HuH-7.5 (cell line): ENCODE measurements at regions not wholly inside any gene's neighbourhood (a gene's known extent, or its start where the extent isn't known, plus 50 kb on each side); places are given as distances from the start of the nearest gene placed in this dataset.

ENCODE experiments used
- DNase-seq: peaks from one replicate; pipeline ENCODE4 v3.0.0; 2011; ENCODE audit warnings: low spot score

DNA sequence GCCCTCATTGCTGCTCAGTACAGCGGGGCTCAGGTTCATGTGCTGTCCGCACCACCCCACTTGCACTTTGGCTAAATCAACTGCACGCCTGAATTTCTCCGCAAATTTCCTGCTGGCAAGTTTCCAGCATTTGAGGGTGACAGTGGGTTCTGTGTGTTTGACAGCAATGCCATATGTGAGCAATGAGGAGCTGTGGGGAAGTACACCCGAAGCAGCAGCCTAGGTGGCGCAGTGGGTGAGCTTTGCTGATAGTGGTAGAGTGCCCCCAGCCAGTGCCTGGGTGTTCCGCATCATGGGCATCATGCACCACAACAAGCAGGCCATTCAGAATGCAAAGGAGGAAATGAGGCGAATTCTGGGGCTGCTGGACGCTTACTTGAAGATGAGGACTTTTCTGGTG, 103.9 kb upstream of the POT1 start:
- no peak for DNase-seq

- DNase-seq: no peak
Measured at GRCh38 chr7:125032943-125033342, 103.3 kb upstream of the POT1 start.

GRCh38 chr7:125030756-125031387, 101.2 kb upstream of the POT1 start:
- DNase-seq: no peak

DNA sequence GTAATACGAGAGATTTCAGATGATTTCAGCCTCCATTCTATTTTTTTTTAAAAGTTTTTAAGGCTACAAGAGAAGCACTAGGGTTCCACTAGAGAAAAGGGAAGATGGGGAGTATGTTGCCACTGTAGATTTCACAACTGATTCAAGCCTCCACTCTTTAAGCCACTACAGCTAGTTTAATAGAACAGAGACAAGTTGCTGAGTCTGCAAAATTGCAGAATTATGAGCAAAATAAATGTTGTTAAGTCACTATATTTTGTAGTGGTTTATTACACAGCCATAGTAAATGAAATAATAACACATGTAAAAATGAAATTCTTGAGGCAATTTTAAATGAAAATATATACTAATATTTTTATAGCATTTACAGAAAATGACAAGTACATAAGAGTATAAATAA, 96.0 kb upstream of the POT1 start:
- DNase-seq: no peak

DNA sequence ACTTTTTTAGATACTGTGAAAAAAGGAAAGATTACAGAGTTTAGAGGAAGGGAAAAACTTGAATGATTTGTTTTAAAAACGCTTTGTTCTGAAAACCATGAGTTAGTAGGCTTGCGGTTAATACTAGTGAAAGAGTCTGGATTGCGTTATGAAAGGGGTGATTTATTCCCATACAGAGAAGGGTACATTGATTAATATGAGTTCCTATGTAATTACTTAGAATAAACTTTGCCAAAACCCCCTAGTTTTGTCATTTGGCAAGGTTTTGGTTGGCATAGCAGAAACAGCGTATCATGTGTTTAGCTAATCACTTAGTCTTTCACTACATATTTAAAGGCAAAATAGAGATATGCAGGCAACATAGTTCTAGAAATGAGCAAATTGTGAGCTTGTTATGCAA, 91.2 kb upstream of the POT1 start:
- DNase-seq: no peak

- no peak for DNase-seq
Measured at GRCh38 chr7:125010540-125010939, 80.9 kb upstream of the POT1 start.

DNA sequence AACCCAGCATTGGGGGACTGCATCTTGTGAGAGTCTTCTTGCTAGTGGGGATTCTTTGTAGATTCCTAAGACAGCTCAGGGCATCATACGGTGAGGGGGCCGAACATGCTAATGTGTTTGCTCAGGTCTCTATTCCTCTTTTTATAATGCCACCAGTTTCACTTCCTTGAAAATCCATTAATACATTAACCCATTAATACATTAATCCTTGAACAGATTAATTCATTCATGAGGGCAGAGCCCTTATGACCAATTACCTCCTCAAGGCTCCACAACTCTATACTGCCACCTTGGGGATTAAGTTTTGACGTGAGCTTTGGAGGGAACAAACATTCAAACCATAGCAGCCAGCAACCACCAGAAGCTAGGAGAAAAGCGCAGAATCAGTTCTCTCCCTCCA, 67.2 kb upstream of the POT1 start:
- no peak for DNase-seq

GRCh38 chr7:124992851-124993562, 63.4 kb upstream of the POT1 start:
- no peak for DNase-seq

GRCh38 chr7:124989911-124990310, 60.3 kb upstream of the POT1 start:
- no peak for DNase-seq
